Body of pancreas (tissue), 4 donors: ENCODE measurements at regions not wholly inside any gene's neighbourhood (a gene's known extent, or its start where the extent isn't known, plus 50 kb on each side); places are given as distances from the start of the nearest gene placed in this dataset.

ENCODE experiments used
- CTCF ChIP-seq, 7 experiments: fragments of 450-650 bp in 4 of 7; fragments of 200-600 bp in 3 of 7; sonication (generic) in 3 of 7; IDR thresholded peaks; one replicate each; pipeline ENCODE4 v1.5.1; 2016 to 2019; ENCODE audit warnings: antibody characterized with exemption in 7 of 7
- POLR2A ChIP-seq, 3 donors: fragments of 450-650 bp; IDR thresholded peaks; one replicate each; pipeline ENCODE4 v1.6.1; 2016; ENCODE audit warnings: antibody characterized with exemption in 3 of 3, mild to moderate bottlenecking in 2 of 3

GRCh38 chr18:77376733-77377094, 127.1 kb downstream of the GALR1 start:
- TF ChIP-seq CTCF (IDR thresholded peaks at IDR 0.05) (no peak), POLR2A (IDR thresholded peaks at IDR 0.05) (no peak)
